Gastrocnemius medialis (tissue), 4 donors: ENCODE measurements at regions not wholly inside any gene's neighbourhood (a gene's known extent, or its start where the extent isn't known, plus 50 kb on each side); places are given as distances from the start of the nearest gene placed in this dataset.

ENCODE experiments used
- CTCF ChIP-seq, 5 experiments: fragments of 450-650 bp in 3 of 5; fragments of 200-600 bp in 2 of 5; sonication (generic) in 2 of 5; IDR thresholded peaks in 4 of 5; conservative IDR thresholded peaks in 1 of 5; 1 replicate in 4 of 5; 2 replicates in 1 of 5; pipeline ENCODE4 v1.5.1; 2016 to 2019; ENCODE audit warnings: antibody characterized with exemption in 5 of 5, mild to moderate bottlenecking in 3 of 5, moderate library complexity in 3 of 5
- POLR2A ChIP-seq, 2 donors: fragments of 450-650 bp; IDR thresholded peaks; one replicate each; pipeline ENCODE4 v1.6.1; 2017; ENCODE audit warnings: antibody characterized with exemption in 2 of 2, mild to moderate bottlenecking in 2 of 2, moderate library complexity in 2 of 2

- TF ChIP-seq CTCF (IDR thresholded peaks at IDR 0.05 in 4 of 5, conservative IDR thresholded peaks at IDR 0.05 in 1 of 5) (no peak), POLR2A (IDR thresholded peaks at IDR 0.05) (no peak)
Observed at GRCh38 chrX:137236837-137237236, 203.0 kb upstream of the GPR101 start.
